ENCODE measurements at regions not wholly inside any gene's neighbourhood (a gene's known extent, or its start where the extent isn't known, plus 50 kb on each side); places are given as distances from the start of the nearest gene placed in this dataset.

- no peak for DNase-seq (ENCODE audit: low read depth)
Observed at GRCh38 chr11:95548416-95548815, 241.2 kb downstream of the FAM76B start.

- no peak for DNase-seq (ENCODE audit: low read depth)
Observed at GRCh38 chr11:95547976-95548375, 241.6 kb downstream of the FAM76B start.

GRCh38 chr11:95547186-95547585, 242.4 kb downstream of the FAM76B start:
- no peak for DNase-seq (ENCODE audit: low read depth)

- no peak for DNase-seq (ENCODE audit: low read depth)
Observed at GRCh38 chr11:95545116-95545875, 244.3 kb downstream of the FAM76B start.

GRCh38 chr11:95544095-95544856, 245.3 kb downstream of the FAM76B start:
- no peak for DNase-seq (ENCODE audit: low read depth)

GRCh38 chr11:95542868-95543551, 246.6 kb downstream of the FAM76B start:
- DNase-seq (ENCODE audit: low read depth): no peak

GRCh38 chr11:95541715-95542114, 247.9 kb downstream of the FAM76B start:
- DNase-seq (ENCODE audit: low read depth): no peak

- DNase-seq (ENCODE audit: low read depth): no peak
Observed at GRCh38 chr11:95536047-95536690, 253.4 kb downstream of the FAM76B start.

- no peak for DNase-seq (ENCODE audit: low read depth)
Observed at GRCh38 chr11:95534809-95535208, 254.8 kb downstream of the FAM76B start.

- no peak for DNase-seq (ENCODE audit: low read depth)
Observed at GRCh38 chr11:95534226-95534625, 255.4 kb downstream of the FAM76B start.

- DNase-seq (ENCODE audit: low read depth): no peak
Observed at GRCh38 chr11:95531116-95531515, 258.5 kb downstream of the FAM76B start.

GRCh38 chr11:95524314-95525036, 265.1 kb downstream of the FAM76B start:
- no peak for DNase-seq (ENCODE audit: low read depth)

- no peak for DNase-seq (ENCODE audit: low read depth)
Observed at GRCh38 chr11:95522874-95523273, 266.7 kb downstream of the FAM76B start.

- no peak for DNase-seq (ENCODE audit: low read depth)
Observed at GRCh38 chr11:95521862-95522261, 267.7 kb downstream of the FAM76B start.

- no peak for DNase-seq (ENCODE audit: low read depth)
Observed at GRCh38 chr11:95521133-95521542, 268.4 kb downstream of the FAM76B start.

GRCh38 chr11:95520369-95521132, 269.0 kb downstream of the FAM76B start:
- DNase-seq (ENCODE audit: low read depth): no peak

- no peak for DNase-seq (ENCODE audit: low read depth)
Observed at GRCh38 chr11:95519912-95520311, 269.7 kb downstream of the FAM76B start.

- DNase-seq (ENCODE audit: low read depth): no peak
Observed at GRCh38 chr11:95517453-95517852, 272.1 kb downstream of the FAM76B start.

GRCh38 chr11:95516786-95517185, 272.8 kb downstream of the FAM76B start:
- peak; percentile 3 for DNase-seq (ENCODE audit: low read depth)

- DNase-seq (ENCODE audit: low read depth): no peak
Observed at GRCh38 chr11:95516175-95516574, 273.4 kb downstream of the FAM76B start.

GRCh38 chr11:95515371-95515770, 274.2 kb downstream of the FAM76B start:
- DNase-seq (ENCODE audit: low read depth): no peak
